T-helper 2 cell treated with Interferon-gamma antibody and Interleukin-4, amounts not matched to agents 5 μg/mL and 100 μg/mL, for 36 hours (primary cell): ENCODE measurements at regions not wholly inside any gene's neighbourhood (a gene's known extent, or its start where the extent isn't known, plus 50 kb on each side); places are given as distances from the start of the nearest gene placed in this dataset.
A peak's percentile ranks its signal among the peaks of the same experiment; 100 is the strongest.

Source experiments
- DNase-seq: peaks from one replicate; pipeline ENCODE4 v3.0.0; 2021; ENCODE audit warnings: low spot score
- H3K27ac Mint-ChIP-seq: one replicate; pipeline ENCODE4 v1.8.0; 2021; ENCODE audit warnings: mild to moderate bottlenecking, mixed read lengths
- H3K27me3 Mint-ChIP-seq: one replicate; pipeline ENCODE4 v1.8.0; 2021; ENCODE audit warnings: low read depth, mixed read lengths
- H3K36me3 Mint-ChIP-seq: one replicate; pipeline ENCODE4 v1.8.0; 2021; ENCODE audit warnings: low read depth, mixed read lengths
- H3K4me1 Mint-ChIP-seq: one replicate; pipeline ENCODE4 v1.8.0; 2021; ENCODE audit warnings: low read depth, mixed read lengths
- H3K4me3 Mint-ChIP-seq: one replicate; pipeline ENCODE4 v1.8.0; 2022; ENCODE audit warnings: mild to moderate bottlenecking, moderate library complexity, mixed read lengths
- H3K9me3 Mint-ChIP-seq: one replicate; pipeline ENCODE4 v1.8.0; 2021; ENCODE audit warnings: mixed read lengths

DNA sequence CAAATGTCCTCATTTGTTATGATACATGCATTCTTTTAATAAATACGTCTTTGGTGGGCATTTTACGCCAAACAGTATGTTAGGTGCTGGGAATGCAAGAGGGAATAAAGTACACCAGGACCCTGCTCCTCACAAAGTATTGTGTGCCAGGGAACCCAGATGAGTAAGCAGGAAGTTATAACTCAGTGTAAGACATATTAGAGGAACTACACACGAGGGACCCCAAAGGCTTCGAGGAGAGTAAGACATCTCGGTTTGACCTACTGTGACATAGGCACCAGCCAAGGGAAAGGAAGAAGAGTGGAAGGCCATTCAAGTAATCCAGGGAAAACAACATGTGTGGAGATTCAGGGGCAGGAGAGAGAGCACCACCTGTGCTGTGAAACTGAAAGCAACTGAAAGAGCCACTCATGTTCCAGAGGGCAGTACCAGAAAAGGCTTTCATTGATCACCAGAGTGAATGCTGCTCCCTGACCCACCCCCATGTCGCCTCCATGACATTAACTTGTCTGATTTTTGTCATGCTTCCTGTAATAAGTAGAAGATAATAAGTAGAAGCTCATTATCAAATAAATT is 542.5 kb upstream of the PKN2 start:
- Mint-ChIP-seq H3K27ac (no peak overlapping the region), H3K4me3 (peak overlapping the region; percentile 62), H3K9me3 (no peaks in the 10 kb centered on the region), H3K4me1 (peaks cover 3% of the 10 kb centered on the region), H3K36me3 (no peaks in the 10 kb centered on the region), H3K27me3 (no peaks in the 10 kb centered on the region)
- DNase-seq, result no peak

- H3K36me3 Mint-ChIP-seq, result no peaks in the 10 kb centered on the region
- DNase-seq, result no peak
- H3K4me3 Mint-ChIP-seq, result no peak overlapping the region
- H3K27ac Mint-ChIP-seq, result no peak overlapping the region
- peaks cover 3% of the 10 kb centered on the region for H3K4me1 Mint-ChIP-seq
- no peaks in the 10 kb centered on the region for H3K27me3 Mint-ChIP-seq
- no peaks in the 10 kb centered on the region for H3K9me3 Mint-ChIP-seq
Observed at GRCh38 chr1:88145752-88146151, 538.3 kb upstream of the PKN2 start.

DNA sequence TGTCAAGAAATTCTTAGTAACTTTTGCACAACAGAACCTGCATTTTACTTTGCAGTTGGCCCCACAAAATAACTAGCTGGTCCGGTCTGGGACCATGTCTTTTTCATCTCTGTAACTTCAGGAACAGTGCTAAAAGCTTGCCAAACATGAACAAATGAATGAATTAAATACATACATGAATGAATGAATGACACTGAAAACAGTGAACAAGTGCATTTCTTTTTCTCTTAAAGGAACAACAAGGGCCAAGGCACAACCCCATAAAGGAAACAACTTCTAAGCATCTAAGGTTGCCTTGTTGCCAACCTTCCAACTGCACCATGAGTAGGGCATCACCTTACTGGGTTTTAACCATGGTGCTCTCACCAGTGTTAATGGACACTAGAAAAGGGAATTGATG is 534.4 kb upstream of the PKN2 start:
- no peak for DNase-seq
- Mint-ChIP-seq H3K4me3 (no peak overlapping the region), H3K4me1 (no peaks in the 10 kb centered on the region), H3K27me3 (no peaks in the 10 kb centered on the region), H3K27ac (no peak overlapping the region), H3K9me3 (no peaks in the 10 kb centered on the region), H3K36me3 (no peaks in the 10 kb centered on the region)

- no peaks in the 10 kb centered on the region for H3K36me3 Mint-ChIP-seq
- H3K9me3 Mint-ChIP-seq, result no peaks in the 10 kb centered on the region
- H3K4me1 Mint-ChIP-seq, result no peaks in the 10 kb centered on the region
- no peak overlapping the region for H3K27ac Mint-ChIP-seq
- H3K27me3 Mint-ChIP-seq, result no peaks in the 10 kb centered on the region
- DNase-seq, result no peak
- no peak overlapping the region for H3K4me3 Mint-ChIP-seq
Observed at GRCh38 chr1:88150330-88150729, 533.7 kb upstream of the PKN2 start.

- Mint-ChIP-seq H3K36me3 (no peaks in the 10 kb centered on the region), H3K4me1 (no peaks in the 10 kb centered on the region), H3K27me3 (no peaks in the 10 kb centered on the region), H3K27ac (no peak overlapping the region), H3K4me3 (no peak overlapping the region), H3K9me3 (no peaks in the 10 kb centered on the region)
- DNase-seq, result no peak
Observed at GRCh38 chr1:88163187-88163586, 520.9 kb upstream of the PKN2 start.

GRCh38 chr1:88168126-88168525 is 515.9 kb upstream of the PKN2 start:
- Mint-ChIP-seq H3K36me3 (no peaks in the 10 kb centered on the region), H3K27ac (no peak overlapping the region), H3K4me1 (no peaks in the 10 kb centered on the region), H3K27me3 (peaks cover 2% of the 10 kb centered on the region), H3K4me3 (no peak overlapping the region), H3K9me3 (no peaks in the 10 kb centered on the region)
- no peak for DNase-seq

DNA sequence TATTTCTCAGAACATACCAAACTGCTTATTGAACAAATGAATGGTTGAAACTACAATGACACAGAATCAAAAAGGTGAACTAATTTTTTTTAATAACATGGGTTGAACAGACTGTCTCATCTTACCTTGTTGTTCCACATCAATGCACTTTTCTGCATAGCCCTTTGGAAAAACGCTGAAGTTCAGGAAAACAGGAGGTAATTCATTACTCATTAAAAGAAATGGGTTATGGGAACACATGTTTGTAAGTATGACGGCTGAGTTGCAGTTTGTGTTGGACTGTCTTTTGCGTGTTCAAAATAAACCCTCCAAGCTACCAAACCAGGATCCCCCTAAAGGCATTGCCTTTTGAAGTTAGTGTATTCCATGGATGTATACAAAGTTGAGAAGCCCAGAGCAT is 514.9 kb upstream of the PKN2 start:
- Mint-ChIP-seq H3K4me1 (no peaks in the 10 kb centered on the region), H3K36me3 (no peaks in the 10 kb centered on the region), H3K27ac (no peak overlapping the region), H3K4me3 (no peak overlapping the region), H3K9me3 (no peaks in the 10 kb centered on the region), H3K27me3 (peaks cover 2% of the 10 kb centered on the region)
- no peak for DNase-seq

DNA sequence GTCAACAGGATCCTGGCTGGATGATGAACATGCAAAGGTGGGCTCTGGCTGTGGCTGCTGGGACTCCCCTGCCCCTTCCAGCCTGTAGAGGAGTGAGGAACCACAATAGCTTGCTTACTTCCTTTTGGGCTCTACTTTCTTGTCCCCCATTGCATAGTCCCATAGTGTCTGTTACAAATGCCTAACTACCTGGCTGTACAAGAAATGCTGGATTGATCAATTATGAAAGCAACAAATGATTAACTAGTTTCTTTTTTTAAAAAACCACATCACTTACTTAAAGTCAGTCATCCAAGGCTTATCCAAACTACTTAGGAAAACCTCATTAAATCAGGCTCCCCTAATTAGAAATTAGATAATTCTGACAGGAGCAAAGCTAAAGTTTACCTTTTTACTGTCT is 514.1 kb upstream of the PKN2 start:
- no peak for DNase-seq
- Mint-ChIP-seq H3K9me3 (no peaks in the 10 kb centered on the region), H3K27me3 (peaks cover 2% of the 10 kb centered on the region), H3K27ac (no peak overlapping the region), H3K36me3 (no peaks in the 10 kb centered on the region), H3K4me1 (no peaks in the 10 kb centered on the region), H3K4me3 (no peak overlapping the region)

DNA sequence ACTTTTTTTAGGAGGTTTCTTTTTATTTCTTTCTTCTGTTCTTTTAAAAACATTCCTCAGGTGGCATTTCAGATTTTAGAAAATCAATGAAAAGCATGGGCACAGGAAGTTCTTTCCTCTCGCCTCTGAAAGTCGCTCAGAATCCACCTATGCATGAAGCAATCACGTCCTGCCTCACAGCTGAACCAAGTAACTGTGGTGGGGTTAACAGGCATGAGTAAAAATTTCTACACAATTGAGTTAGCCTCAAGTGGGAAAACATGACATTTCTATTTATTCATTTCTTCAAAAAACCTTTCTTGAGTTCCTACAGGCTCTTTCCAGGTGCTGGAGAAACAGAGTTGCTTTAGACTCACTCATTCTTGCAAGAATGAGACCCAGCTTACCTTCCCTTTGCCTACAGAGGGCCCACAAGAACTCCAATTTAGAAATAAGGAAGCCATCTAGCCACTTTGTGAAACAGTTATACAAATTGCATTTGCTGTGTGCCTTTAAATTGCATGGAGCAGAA is 508.9 kb upstream of the PKN2 start:
- Mint-ChIP-seq H3K9me3 (no peaks in the 10 kb centered on the region), H3K27ac (no peak overlapping the region), H3K36me3 (no peaks in the 10 kb centered on the region), H3K4me1 (no peaks in the 10 kb centered on the region), H3K4me3 (no peak overlapping the region), H3K27me3 (peaks cover 2% of the 10 kb centered on the region)
- no peak for DNase-seq

DNA sequence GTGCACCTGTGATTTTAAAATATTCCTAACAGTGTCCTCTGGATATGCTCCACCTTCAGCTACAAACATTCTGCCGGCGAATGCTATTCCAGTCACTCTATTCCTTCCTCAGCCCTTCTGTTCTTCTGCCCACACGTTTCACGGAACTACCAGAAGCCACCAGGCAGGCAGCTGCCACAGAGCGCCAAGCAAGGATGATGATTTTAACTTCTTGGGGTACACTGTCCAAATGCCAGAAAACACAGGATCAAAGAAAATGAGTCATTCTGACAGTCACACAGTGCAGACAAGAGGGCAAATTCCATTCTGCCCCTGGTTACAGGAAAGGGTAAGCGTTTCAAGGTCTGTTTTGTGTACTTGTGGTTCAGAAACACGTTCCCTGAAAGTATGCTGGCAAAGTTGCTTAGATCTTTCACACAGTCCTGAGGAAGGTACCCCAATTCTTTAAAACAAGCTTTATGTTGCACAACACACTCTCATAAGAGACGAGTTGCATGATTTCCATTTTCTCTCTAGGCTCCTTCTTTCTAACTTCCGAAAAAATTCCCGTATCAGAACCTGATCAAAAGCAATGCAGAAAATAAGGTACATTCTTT is 508.3 kb upstream of the PKN2 start:
- H3K27me3 Mint-ChIP-seq, result peaks cover 2% of the 10 kb centered on the region
- no peaks in the 10 kb centered on the region for H3K9me3 Mint-ChIP-seq
- no peak overlapping the region for H3K4me3 Mint-ChIP-seq
- no peak for DNase-seq
- no peak overlapping the region for H3K27ac Mint-ChIP-seq
- no peaks in the 10 kb centered on the region for H3K4me1 Mint-ChIP-seq
- H3K36me3 Mint-ChIP-seq, result no peaks in the 10 kb centered on the region

- Mint-ChIP-seq H3K4me3 (no peak overlapping the region), H3K4me1 (no peaks in the 10 kb centered on the region), H3K27ac (no peak overlapping the region), H3K27me3 (no peaks in the 10 kb centered on the region), H3K9me3 (no peaks in the 10 kb centered on the region), H3K36me3 (no peaks in the 10 kb centered on the region)
- DNase-seq, result no peak
Observed at GRCh38 chr1:88179943-88180342, 504.1 kb upstream of the PKN2 start.

DNA sequence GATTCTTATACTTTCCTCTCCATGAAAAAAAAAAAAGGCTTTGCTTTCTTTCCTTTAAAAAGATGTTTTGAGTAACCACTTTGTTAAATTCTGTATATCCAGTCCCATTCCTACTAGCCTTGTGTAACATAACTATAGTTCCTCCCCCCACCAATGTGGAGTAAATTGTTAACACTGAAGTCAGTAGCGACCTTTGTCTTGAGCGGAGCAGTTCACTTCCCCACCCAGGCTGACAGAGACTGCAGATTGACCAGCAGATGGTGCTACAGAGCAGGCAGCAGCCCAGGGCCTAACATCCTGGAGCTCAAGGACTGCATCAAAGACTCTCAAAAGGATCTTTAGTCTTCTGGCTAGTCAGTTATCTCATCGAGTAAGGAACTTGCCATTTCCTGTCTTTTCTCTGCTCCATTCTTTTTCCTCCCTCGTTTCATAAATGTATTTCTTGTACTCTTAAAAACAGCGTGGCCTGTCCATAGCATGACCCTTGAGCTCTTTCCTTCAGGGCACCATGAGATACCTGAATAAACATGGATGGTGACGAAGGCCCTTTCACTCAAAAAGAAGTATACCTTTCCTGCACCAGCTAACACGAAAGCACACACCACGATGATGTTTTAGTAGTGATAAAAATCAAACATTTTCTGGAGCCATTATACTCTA is 503.5 kb upstream of the PKN2 start:
- Mint-ChIP-seq H3K9me3 (no peaks in the 10 kb centered on the region), H3K36me3 (no peaks in the 10 kb centered on the region), H3K27ac (no peak overlapping the region), H3K27me3 (no peaks in the 10 kb centered on the region), H3K4me1 (no peaks in the 10 kb centered on the region), H3K4me3 (no peak overlapping the region)
- peak; percentile 33 for DNase-seq

DNA sequence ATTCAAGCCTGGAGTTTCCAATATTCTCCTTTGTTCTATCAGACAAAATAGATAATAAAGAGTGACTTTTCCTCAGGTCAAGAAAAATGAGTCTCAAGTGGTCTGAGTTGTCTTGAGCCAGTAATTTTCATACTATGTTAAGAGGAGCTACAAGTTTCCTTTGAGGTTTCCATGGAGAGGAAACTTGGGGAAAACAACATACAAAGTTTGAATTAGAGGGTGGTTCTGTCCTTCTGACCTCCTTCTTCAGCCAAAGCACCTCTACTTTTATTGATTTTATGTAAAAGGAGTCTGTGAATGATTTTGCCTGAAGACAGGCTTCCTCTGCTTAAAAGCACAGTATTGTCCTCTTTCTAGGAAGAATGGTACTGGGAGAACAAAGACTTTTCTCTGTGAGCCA is 497.2 kb upstream of the PKN2 start:
- Mint-ChIP-seq H3K27ac (no peak overlapping the region), H3K4me1 (peaks cover 3% of the 10 kb centered on the region), H3K4me3 (no peak overlapping the region), H3K27me3 (no peaks in the 10 kb centered on the region), H3K9me3 (no peaks in the 10 kb centered on the region), H3K36me3 (no peaks in the 10 kb centered on the region)
- no peak for DNase-seq

DNA sequence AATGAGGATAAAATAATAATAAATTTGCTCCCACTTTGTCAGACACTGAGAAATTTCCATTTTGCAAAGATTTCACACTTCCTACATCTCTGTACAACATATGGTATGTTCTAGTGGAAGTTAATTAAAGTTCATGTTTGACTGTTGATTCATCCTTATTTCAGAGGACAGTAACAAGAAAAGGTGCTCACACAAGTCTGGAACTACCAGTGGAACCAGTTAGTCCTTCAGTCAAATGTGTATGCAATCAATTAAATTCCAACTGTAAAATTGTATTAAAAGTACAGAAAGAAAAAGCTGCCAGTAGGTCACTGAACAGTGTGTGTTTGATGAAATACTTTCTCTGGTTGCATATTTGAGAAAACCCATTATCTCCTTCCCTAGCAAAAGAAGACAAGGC is 496.0 kb upstream of the PKN2 start:
- no peak for DNase-seq
- Mint-ChIP-seq H3K27me3 (no peaks in the 10 kb centered on the region), H3K4me3 (no peak overlapping the region), H3K27ac (no peak overlapping the region), H3K36me3 (no peaks in the 10 kb centered on the region), H3K4me1 (peaks cover 6% of the 10 kb centered on the region), H3K9me3 (no peaks in the 10 kb centered on the region)

- H3K27ac Mint-ChIP-seq, result no peak overlapping the region
- H3K27me3 Mint-ChIP-seq, result no peaks in the 10 kb centered on the region
- no peak for DNase-seq
- no peak overlapping the region for H3K4me3 Mint-ChIP-seq
- H3K36me3 Mint-ChIP-seq, result no peaks in the 10 kb centered on the region
- H3K9me3 Mint-ChIP-seq, result no peaks in the 10 kb centered on the region
- peaks cover 6% of the 10 kb centered on the region for H3K4me1 Mint-ChIP-seq
Observed at GRCh38 chr1:88189525-88189924, 494.5 kb upstream of the PKN2 start.
